ENCODE measurements at regions not wholly inside any gene's neighbourhood (a gene's known extent, or its start where the extent isn't known, plus 50 kb on each side); places are given as distances from the start of the nearest gene placed in this dataset.
"Not testable (repeated sequence)": the region's sequence is repeated elsewhere in the genome, so short reads cannot be mapped to it uniquely, and the experiment has no call there.

DNA sequence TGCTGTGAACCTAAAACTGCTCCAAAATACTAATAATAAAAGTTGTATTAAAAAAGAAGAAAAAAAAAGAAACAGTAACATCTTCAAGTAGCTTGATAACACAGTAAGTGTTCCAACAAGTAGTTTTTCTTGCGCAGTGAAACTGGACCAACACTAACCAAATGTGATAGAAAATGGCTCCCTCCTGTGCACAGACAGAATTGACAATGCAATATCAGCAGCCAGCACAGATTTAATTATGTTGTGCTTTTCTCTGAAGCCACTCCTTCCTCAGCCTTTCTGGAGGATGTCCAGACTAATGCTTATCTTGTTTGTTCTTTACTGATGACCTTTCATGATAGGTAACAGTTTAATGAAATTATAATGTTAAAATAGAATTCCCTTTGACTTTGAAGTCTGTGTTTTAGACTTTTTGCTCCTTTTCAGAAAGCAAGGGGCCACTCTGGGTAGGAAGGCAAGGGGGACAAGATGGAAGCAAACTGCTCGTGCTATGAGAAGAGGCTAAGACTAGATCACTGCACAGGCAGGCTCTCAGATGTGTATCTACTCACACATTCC, 147.1 kb upstream of the RPL34 start:
- no peak for DNase-seq (ENCODE audit: low read depth, low spot score)
- no peak overlapping the region for H3K27ac ChIP-seq

DNA sequence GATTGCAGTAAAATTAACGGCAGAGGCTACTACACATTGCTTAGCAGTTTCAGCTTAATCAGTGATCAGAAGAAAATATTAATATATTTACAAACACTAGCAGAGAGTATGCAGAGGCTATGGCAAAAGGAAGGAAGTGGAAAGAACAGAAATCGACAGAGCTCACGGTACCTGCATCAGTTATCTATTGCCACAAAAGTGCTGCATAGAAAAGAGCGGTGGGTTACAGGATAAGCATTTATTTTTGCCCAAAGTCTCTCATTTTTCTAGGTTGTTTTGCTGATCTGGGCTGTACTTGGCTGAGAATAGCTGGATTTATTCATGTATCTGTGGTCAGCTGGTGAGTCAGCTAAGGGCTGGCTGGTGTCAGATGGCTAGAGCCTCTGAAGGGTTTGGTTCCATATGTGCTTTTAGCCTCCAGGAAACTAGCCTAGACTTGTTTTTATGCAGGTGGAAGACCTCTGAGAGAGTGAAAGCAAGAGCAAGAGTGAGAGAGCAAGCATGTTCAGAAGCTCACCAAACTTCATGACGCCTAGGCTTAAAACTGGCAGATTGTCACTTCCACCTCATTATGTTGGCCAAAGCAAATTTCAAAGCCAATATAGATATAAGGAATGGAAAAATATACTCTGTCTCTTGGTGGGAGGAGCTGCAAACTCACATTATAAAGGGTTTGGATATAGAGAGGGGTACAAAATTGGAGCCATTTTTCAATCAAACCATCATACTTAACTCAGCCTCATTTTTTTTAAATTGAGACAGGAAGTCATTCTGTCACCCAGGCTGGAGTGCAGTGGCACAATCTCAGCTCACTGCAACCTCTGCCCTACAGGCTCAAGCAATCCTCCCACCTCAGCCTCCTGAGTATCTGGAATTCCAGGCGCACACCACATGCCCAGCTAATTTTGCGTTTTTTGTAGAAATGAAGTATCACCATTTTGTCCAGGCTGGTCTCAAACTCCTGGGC, 153.2 kb upstream of the RPL34 start:
- H3K27ac ChIP-seq, result no peak overlapping the region
- DNase-seq (ENCODE audit: low read depth, low spot score), result peak; percentile 48

DNA sequence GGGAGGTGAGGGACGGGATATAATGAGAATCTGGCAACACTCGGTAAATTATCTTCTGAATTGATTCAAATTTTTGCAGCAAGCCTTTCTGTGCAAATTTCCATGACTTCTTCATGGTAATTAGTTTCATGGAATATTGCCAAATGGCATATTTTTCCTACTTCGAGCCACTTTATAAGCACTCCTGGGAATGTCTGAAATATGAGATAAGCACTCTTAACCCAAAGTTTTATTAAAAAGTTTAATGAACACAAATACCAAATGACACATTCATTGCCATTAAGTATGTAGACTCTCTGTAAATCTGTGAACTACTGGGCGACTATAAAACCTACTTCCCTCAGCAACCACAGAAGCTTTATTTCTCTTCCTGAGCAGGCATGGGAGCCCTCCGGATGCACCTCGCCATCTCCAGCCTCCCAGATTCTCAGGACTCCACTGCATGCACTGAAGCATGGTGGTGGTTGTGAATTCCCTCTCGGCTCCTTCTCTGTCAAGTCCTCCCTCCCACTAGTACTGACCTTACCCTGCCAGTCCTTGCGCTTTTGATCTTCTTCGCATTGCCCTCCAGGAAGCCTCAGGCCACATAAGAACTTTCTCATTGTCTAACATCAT, 154.4 kb upstream of the RPL34 start:
- H3K27ac ChIP-seq, result no peak overlapping the region
- DNase-seq (ENCODE audit: low read depth, low spot score), result no peak

DNA sequence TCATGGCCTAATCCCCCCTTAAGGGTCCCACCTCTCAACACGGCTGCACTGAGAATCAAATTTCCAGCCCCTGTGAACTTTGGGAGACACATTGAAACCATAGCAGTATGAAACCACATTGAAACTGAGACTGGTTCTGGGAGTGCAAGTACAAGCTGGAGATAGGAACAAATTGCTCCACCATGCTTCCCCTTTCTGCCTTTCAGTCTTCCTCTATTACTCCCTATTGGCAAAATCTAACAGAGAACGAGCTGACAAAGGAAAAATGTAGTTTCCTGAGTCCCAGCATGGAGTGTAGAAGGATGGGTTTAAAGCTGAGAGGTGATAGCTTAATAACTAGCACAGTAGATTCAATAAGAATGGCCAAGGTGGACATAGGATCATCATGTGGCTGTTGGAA, 161.7 kb upstream of the RPL34 start:
- no peak for DNase-seq (ENCODE audit: low read depth, low spot score)
- no peak overlapping the region for H3K27ac ChIP-seq

DNA sequence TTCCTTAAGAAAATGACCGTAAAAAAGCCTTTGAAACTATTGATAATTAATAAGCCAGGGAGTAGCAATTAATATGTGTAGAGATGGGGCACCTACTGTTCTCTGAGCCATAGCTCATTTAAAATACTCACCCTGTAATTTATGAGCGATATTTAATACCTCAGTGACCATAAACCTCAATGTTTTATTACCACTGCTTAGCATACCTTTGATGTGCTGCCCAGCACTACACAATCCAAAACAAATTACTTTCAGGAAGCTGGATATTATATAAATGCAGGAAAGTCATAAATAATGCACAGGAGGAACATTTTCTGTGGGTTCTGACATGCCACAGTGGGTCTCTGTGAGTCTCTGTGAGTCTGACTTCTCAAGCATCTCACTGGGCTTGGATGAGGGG, 166.1 kb upstream of the RPL34 start:
- no peak for DNase-seq (ENCODE audit: low read depth, low spot score)
- no peak overlapping the region for H3K27ac ChIP-seq

DNA sequence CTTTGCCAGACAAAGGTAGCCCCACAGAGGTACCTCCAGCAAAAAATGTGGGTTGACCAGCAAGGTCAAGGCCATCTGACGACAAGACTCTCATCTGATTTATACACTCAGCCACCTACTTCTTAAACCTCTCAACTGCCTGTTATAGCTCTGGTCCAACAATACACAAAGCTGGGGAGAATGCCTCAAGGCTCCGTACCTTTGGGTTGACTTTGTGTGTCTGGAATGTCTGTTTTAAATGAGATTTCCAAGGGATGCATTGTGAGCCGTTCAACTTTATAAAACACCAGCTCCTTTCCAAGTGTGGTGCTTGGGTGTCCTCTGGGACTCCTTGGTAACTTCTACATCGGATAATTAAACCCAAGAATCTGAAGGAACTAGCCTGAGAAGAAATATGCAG, 167.0 kb upstream of the RPL34 start:
- DNase-seq (ENCODE audit: low read depth, low spot score), result no peak

DNA sequence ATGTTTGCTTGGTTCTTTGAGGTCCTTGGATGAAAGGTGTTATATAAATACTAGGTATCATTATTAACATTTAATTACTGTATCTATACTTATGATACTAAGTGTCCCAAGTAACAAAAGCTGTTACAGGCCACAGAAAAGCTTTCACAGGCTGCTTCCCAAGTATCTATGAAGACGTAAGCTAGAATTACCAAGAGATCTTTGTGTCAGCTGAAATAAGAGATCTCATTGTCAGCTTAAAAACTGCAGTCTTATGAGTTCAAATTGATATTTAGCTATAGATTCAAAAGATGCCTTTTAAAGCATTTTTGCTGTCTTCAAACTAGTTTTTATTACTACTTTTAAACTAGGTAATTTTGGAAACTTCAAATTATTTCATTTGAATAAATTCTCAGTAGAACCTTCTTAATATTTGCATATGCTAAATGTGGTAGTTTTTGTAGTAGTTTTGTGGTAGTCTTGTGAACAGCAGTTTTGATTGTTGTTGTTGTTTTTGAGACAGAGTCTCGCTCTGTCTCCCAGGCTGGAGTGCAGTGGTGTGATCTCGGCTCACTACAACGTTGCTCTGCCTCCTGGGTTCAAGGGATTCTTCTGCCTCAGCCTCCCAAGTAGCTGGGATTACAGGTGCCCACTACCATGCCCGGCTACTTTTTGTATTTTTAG, 170.0 kb upstream of the RPL34 start:
- no peak overlapping the region for H3K27ac ChIP-seq
- no peak for DNase-seq (ENCODE audit: low read depth, low spot score)

More for the DNA sequence above, 167.0 kb upstream of the RPL34 start:
- no peak overlapping the region for H3K27ac ChIP-seq

DNA sequence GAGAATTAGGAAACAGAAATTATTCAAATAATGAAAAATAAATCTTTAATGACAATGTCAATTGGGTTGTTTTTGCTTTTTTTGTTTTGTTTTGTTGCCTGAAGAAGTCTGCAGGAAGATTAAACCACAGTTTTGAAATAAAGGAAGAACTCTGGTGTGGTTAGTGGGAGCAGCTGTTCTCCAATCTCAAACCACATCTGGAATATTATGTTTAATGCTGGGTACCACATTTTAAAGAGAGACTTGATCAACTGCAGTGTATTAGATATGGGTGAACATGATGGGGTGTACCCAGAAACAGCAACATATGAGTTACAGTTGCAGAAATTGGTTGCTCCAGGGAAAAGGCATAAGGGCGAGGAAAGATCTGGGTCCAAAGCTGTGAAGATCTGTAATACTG, 171.2 kb upstream of the RPL34 start:
- DNase-seq (ENCODE audit: low read depth, low spot score), result no peak
- H3K27ac ChIP-seq, result no peak overlapping the region

DNA sequence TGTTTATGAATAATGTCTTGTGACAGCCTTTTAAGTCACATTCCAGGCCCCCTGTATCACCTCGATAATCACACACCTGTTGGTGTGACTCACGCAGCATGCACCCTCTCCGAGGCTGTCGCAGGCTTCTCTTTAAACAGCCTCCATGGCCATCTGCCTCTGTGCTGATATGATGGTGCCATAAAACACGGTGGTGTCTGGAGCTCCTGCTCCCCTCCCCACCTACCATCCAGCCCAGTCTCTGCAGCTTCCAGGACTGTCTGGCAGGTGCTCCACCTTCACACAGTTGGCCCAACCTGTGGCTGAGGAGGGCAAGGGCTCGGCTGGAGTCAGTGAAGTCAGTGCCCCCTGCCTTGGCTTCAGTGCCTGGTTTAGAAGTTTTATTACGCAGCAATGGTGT, 173.8 kb upstream of the RPL34 start:
- DNase-seq (ENCODE audit: low read depth, low spot score), result no peak
- H3K27ac ChIP-seq, result no peak overlapping the region

DNA sequence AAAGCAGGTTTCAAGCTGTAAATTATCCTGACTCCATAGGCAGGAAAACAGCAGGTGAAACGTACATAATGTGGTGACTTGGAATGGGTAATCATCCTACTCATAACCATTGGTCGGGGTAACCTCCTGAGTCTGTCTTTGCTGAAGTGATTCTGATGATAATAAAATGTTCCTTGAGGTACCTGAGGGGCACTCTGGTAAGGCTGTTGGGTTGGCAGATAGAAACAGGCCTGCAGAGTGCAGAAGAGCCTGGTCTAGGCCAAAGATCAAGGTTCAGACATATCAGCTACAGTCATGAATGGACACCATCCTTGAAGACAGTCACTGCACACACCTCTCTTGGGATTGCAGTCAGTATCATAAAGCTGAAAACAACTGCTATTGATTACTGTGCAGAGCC, 174.7 kb upstream of the RPL34 start:
- DNase-seq (ENCODE audit: low read depth, low spot score), result no peak
- no peak overlapping the region for H3K27ac ChIP-seq

DNA sequence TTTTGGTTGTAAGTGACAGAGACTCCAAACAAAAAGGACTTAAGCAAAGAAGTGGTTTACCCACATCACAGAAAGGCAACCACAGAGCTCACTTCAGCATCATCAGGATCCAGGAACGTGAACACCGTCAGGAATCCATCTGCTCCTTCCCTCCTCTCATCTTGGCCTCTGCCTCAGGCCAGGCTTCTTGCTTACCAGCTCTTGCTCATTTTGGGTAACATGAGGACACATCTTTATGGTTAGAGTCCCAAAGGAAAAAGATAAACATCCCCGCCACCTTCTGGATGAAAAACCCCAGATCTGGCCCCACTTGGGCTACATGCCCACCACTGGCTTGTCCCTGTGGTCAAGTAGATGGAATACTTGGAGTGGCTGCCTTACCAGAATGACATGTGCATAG, 176.8 kb upstream of the RPL34 start:
- no peak overlapping the region for H3K27ac ChIP-seq
- DNase-seq (ENCODE audit: low read depth, low spot score), result no peak

DNA sequence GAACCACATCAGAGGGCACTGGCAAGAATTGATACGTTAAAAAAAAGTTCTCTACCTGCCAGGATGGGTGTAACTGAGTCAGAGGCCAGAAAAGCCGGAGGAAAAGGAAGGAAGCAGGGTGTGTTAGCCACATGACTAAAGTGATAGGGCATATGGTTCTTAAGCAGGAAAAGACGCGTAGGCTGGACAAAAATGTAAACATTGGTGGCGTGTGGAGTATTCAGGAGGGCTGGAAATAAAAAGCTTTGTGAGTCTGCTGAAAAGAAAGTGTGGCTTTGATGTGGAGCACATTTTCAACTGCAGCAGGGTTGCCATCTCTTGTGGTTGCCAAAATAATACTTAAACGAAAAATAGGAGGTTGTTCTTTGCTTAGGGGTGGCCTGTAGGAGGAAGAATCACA, 186.5 kb upstream of the RPL34 start:
- peak; percentile 14 for DNase-seq (ENCODE audit: low read depth, low spot score)

DNA sequence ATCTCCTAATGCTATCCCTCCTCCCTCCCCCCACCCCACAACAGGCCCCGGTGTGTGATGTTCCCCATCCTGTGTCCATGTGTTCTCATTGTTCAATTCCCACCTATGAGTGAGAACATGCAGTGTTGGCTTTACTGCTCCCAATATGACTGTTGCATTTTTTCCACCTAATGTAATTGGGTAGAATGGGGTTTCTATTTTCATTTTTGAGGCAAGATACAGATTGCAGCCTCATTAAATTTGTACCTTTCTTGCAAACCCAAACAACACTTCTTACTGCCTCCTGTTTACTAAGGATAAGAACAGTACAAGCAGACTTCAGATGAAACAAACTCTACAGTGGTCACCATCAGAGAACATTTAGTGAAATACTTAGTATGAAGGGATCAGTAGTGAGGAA, 187.0 kb upstream of the RPL34 start:
- not testable (repeated sequence) for H3K27ac ChIP-seq

More for the DNA sequence above, 186.5 kb upstream of the RPL34 start:
- no peak overlapping the region for H3K27ac ChIP-seq

DNA sequence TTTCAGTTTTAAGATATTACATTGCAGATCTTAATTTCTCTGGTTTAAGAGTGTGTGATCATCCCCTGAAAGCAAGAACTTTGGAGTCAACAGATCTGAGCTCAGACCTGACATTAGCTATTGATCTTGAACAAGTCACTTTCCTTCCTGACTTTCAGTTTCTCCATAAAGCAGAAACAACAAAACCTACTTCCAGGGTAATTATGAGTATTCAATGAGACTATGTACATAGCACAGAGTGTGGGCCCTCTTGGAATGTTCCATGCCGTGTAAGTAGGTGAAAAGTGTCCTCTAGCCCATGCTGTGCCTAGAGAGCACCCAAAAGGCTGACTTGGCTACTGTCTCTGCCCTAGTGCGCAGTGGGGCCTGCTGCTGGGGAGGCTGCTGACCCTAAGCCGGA, 188.0 kb upstream of the RPL34 start:
- no peak overlapping the region for H3K27ac ChIP-seq
- no peak for DNase-seq (ENCODE audit: low read depth, low spot score)

More for the DNA sequence above, 187.0 kb upstream of the RPL34 start:
- not testable (repeated sequence) for DNase-seq (ENCODE audit: low read depth, low spot score)

DNA sequence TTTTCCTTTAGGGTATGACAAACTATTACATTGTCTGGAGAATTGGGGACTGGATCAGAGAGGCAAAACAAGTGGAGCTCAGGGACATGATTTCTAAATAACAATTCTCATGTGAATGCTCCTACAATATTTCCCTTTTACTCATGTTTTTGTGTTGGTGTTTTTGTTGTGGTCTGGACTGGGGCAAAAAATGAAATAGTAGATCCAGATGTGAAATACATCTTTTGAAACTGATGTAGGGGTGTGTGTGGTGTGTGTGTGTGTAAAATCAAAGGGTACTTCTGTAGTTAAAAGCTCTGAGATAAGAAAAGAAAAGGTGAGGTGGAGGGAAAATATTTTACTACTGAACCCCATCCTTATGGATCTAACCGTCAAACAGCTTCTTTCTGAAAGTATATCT, 188.4 kb upstream of the RPL34 start:
- no peak for DNase-seq (ENCODE audit: low read depth, low spot score)
- no peak overlapping the region for H3K27ac ChIP-seq

DNA sequence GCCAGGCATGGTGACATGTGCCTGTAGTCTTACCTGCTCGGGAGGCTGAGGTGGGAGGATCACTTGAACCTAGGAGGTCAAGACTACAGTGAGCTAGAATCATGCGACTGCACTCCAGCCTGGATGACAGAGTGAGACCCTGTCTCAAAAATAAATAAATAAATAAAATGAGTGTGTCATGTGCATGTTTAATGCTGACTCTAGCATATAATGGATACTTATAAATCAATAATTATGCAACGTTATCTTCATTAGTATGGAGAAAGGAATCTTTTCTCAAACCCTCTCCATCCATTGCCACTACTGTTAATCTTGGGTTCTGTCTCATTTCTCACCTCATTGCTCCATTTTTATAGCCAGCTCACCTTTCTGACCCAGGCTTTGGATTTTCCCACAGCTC, 189.5 kb upstream of the RPL34 start:
- no peak overlapping the region for H3K27ac ChIP-seq
- no peak for DNase-seq (ENCODE audit: low read depth, low spot score)

DNA sequence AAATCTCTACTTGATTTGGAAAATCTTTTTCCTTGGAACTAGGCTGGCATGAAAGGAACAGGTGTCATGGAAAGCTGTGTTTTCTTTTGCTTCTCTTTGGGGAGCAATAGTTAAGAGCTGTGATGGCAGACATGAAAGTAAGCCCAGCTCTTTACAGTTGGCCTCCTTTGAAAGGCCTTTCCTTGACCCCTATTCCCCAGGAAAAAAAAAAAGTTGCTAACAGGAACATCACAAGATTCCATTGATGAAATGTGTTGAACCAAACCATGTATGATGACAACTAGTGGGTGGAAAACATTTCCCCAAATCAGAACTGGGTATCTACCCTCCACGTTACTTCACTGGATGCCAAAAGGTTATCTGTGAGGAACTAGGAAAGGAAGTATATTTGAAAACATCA, 190.7 kb upstream of the RPL34 start:
- H3K27ac ChIP-seq, result no peak overlapping the region
- DNase-seq (ENCODE audit: low read depth, low spot score), result no peak

DNA sequence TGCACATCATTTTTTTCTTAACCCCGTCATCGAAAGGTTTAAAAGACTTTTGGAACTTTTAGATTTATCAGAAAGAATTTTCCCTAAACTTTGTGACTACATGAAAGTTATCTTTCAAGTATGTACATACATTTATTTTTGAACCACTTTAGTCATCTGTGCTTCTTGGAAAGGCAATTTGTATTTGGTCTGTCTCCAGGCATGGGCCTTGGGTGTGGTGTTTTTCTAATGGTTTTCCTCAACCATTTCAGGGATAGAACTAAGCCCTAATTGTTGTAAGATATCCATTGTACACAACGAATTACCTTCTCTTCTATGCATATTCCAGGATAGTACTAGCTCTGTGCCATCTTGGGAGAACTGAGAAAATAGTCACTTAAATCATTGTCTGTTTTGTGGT, 191.5 kb upstream of the RPL34 start:
- DNase-seq (ENCODE audit: low read depth, low spot score), result no peak
- H3K27ac ChIP-seq, result no peak overlapping the region

DNA sequence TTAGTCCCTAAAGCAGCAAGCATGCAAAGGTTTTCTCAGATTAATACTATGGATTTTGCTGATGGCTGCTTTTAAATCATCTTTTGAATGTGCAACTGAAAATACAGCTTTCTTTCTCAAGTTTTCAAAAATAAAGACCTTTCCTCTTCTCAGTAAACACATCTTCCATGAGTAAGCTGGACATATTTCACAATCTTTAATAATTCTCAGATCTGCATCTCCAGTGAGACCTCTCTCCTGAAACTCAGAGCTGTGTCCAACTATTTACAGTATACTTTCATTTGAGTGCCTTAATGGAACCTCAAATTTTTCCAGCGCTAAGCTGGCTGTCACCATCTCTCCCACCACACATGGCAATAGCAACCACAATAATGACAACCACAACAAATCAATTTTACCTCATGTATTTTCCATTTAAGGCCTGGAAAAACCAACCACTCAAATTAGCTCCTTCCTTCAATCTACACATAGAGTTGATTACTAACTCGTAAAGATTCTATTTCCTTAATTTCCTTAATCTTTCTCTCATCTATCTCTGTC, 192.4 kb upstream of the RPL34 start:
- no peak for DNase-seq (ENCODE audit: low read depth, low spot score)

DNA sequence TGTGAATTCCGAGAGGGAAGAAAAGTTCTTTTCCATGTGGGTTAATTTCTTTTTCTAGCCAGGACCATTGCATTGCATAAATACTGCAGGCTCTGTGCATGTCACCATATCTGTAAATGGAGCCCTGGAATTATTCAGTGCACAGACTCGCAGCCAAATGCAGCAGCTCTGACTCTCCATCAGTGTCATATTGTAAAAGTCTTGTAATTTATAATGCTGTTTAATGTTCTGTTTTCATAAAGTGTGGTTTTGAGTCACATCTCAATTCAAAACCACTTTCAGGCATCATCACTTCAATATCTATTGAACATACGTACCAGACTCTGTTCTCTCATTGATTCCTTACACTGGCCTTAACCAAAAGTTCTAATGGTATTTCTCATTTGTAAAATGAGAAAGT, 193.9 kb upstream of the RPL34 start:
- no peak overlapping the region for H3K27ac ChIP-seq

More for the DNA sequence above, 192.4 kb upstream of the RPL34 start:
- H3K27ac ChIP-seq, result no peak overlapping the region

DNA sequence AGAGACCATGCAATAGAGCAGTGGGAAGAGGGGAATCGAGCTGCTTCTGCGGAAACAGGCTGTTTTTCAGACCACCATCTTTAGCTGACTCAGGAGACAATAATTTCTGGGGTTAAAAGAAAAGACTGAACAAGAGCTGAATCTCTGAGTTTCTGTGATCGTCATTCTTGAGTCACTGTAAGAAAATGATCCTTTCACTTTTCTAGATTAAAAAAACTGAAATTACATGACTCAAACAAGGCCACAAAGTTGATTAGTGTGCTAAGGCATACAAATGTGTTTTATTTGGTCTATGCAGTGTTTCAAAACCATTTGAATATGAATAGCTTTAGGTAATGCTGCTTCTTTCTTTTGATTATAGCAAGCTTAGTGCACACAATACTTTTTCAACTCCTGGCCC, 194.4 kb upstream of the RPL34 start:
- H3K27ac ChIP-seq, result no peak overlapping the region
- no peak for DNase-seq (ENCODE audit: low read depth, low spot score)

More for the DNA sequence above, 193.9 kb upstream of the RPL34 start:
- no peak for DNase-seq (ENCODE audit: low read depth, low spot score)

Data from epithelial cell of prostate (primary cell).